ENCODE measurements at regions not wholly inside any gene's neighbourhood (a gene's known extent, or its start where the extent isn't known, plus 50 kb on each side); places are given as distances from the start of the nearest gene placed in this dataset.

GRCh38 chr11:104529213-104529612 lies 365.3 kb upstream of the PDGFD start:
- TF ChIP-seq, protein P1, sequence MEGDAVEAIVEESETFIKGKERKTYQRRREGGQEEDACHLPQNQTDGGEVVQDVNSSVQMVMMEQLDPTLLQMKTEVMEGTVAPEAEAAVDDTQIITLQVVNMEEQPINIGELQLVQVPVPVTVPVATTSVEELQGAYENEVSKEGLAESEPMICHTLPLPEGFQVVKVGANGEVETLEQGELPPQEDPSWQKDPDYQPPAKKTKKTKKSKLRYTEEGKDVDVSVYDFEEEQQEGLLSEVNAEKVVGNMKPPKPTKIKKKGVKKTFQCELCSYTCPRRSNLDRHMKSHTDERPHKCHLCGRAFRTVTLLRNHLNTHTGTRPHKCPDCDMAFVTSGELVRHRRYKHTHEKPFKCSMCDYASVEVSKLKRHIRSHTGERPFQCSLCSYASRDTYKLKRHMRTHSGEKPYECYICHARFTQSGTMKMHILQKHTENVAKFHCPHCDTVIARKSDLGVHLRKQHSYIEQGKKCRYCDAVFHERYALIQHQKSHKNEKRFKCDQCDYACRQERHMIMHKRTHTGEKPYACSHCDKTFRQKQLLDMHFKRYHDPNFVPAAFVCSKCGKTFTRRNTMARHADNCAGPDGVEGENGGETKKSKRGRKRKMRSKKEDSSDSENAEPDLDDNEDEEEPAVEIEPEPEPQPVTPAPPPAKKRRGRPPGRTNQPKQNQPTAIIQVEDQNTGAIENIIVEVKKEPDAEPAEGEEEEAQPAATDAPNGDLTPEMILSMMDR (conservative IDR thresholded peaks at IDR 0.05; ENCODE audit: low read length): no peak
- TF ChIP-seq EZH2phosphoT487 (IDR thresholded peaks at IDR 0.05; ENCODE audit: borderline replicate concordance): no peak

All from Loucy (cell line).